ENCODE measurements at regions not wholly inside any gene's neighbourhood (a gene's known extent, or its start where the extent isn't known, plus 50 kb on each side); places are given as distances from the start of the nearest gene placed in this dataset.

GRCh38 chr12:114294303-114294685 lies 111.7 kb downstream of the TBX5 start:
- no peak for TF ChIP-seq POLR2AphosphoS5 (IDR thresholded peaks at IDR 0.05)
- no peak for TF ChIP-seq POLR2A (IDR thresholded peaks at IDR 0.05)
- no peak for TF ChIP-seq CTCF (IDR thresholded peaks at IDR 0.05)
- TF ChIP-seq EP300 (IDR thresholded peaks at IDR 0.05), result no peak
